Activated CD8-positive, alpha-beta T cell treated with anti-CD3 and anti-CD28 coated beads, Interleukin-2, amount 10 ng/mL, durations not matched to agents 7 days and 5 days (primary cell): ENCODE measurements at regions not wholly inside any gene's neighbourhood (a gene's known extent, or its start where the extent isn't known, plus 50 kb on each side); places are given as distances from the start of the nearest gene placed in this dataset.
"Not testable (repeated sequence)": the region's sequence is repeated elsewhere in the genome, so short reads cannot be mapped to it uniquely, and the experiment has no call there.

Experiments
- ATAC-seq: fragments of 150-1000 bp; cut with Tn5 transposase; one replicate; pipeline ENCODE4 v1.10.0; 2021; ENCODE audit warnings: moderate library complexity
- CTCF ChIA-PET: fragments of 350-600 bp; sonication (Branson Sonifier 250); formaldehyde crosslinking; loops from one replicate; lab custom pipeline; 2021; ENCODE audit warnings: antibody characterized with exemption; lab: Charles Lee
- POLR2A ChIA-PET: fragments of 350-600 bp; sonication (Branson Sonifier 250); formaldehyde crosslinking; loops from one replicate; lab custom pipeline; 2021; ENCODE audit warnings: antibody characterized with exemption; lab: Charles Lee
- DNase-seq: peaks from one replicate; pipeline ENCODE4 v3.0.0-alpha.2; 2020
- H3K27ac Mint-ChIP-seq: one replicate; pipeline ENCODE4 v1.8.0; 2021; ENCODE audit warnings: mild to moderate bottlenecking, mixed read lengths
- H3K27me3 Mint-ChIP-seq: one replicate; pipeline ENCODE4 v1.8.0; 2021; ENCODE audit warnings: low read depth, mixed read lengths
- H3K36me3 Mint-ChIP-seq: one replicate; pipeline ENCODE4 v1.8.0; 2021; ENCODE audit warnings: low read depth, mixed read lengths
- H3K4me1 Mint-ChIP-seq: one replicate; pipeline ENCODE4 v1.8.0; 2021; ENCODE audit warnings: low read depth, mixed read lengths
- H3K4me3 Mint-ChIP-seq: one replicate; pipeline ENCODE4 v1.8.0; 2021; ENCODE audit warnings: mild to moderate bottlenecking, mixed read lengths
- H3K9me3 Mint-ChIP-seq: one replicate; pipeline ENCODE4 v1.8.0; 2022; ENCODE audit warnings: mixed read lengths; ENCODE audit not compliant: insufficient read depth

- CTCF ChIA-PET = no interaction called here
- Mint-ChIP-seq H3K27ac (no peak overlapping the region), H3K36me3 (no peaks in the 10 kb centered on the region), H3K4me3 (no peak overlapping the region), H3K9me3 (no peaks in the 10 kb centered on the region), H3K27me3 (peaks cover under 1% of the 10 kb centered on the region), H3K4me1 (no peaks in the 10 kb centered on the region)
- POLR2A ChIA-PET = no interaction called here
- DNase-seq = no peak
- no peak for ATAC-seq
Measured at GRCh38 chr1:3995141-3995780, 95.2 kb upstream of the C1orf174 start.

GRCh38 chr1:3996846-3997705 lies 97.0 kb upstream of the C1orf174 start:
- no peak overlapping the region for H3K27ac Mint-ChIP-seq
- H3K27me3 Mint-ChIP-seq = no peaks in the 10 kb centered on the region
- CTCF ChIA-PET = no interaction called here
- H3K9me3 Mint-ChIP-seq = no peaks in the 10 kb centered on the region
- DNase-seq (no peak), ATAC-seq (no peak)
- no peaks in the 10 kb centered on the region for H3K4me1 Mint-ChIP-seq
- H3K36me3 Mint-ChIP-seq = no peaks in the 10 kb centered on the region
- H3K4me3 Mint-ChIP-seq = no peak overlapping the region
- POLR2A ChIA-PET = no interaction called here

- ChIA-PET POLR2A (no interaction called here), CTCF (no interaction called here)
- H3K4me1 Mint-ChIP-seq = no peaks in the 10 kb centered on the region
- H3K27ac Mint-ChIP-seq = no peak overlapping the region
- no peaks in the 10 kb centered on the region for H3K27me3 Mint-ChIP-seq
- no peak overlapping the region for H3K4me3 Mint-ChIP-seq
- H3K9me3 Mint-ChIP-seq = no peaks in the 10 kb centered on the region
- no peak for DNase-seq
- H3K36me3 Mint-ChIP-seq = no peaks in the 10 kb centered on the region
- ATAC-seq = no peak
Measured at GRCh38 chr1:3998086-3998485, 98.0 kb upstream of the C1orf174 start.

GRCh38 chr1:3999514-3999913 lies 99.4 kb upstream of the C1orf174 start:
- POLR2A ChIA-PET, H3K27ac Mint-ChIP-seq, H3K4me3 Mint-ChIP-seq, DNase-seq, H3K36me3 Mint-ChIP-seq, H3K9me3 Mint-ChIP-seq, H3K4me1 Mint-ChIP-seq, H3K27me3 Mint-ChIP-seq, ATAC-seq, CTCF ChIA-PET: not testable (repeated sequence)

GRCh38 chr1:3999941-4000735 lies 100.1 kb upstream of the C1orf174 start:
- POLR2A ChIA-PET = no interaction called here
- H3K36me3 Mint-ChIP-seq = no peaks in the 10 kb centered on the region
- H3K4me3 Mint-ChIP-seq = no peak overlapping the region
- H3K9me3 Mint-ChIP-seq = no peaks in the 10 kb centered on the region
- H3K27me3 Mint-ChIP-seq = no peaks in the 10 kb centered on the region
- ATAC-seq = no peak
- H3K27ac Mint-ChIP-seq = no peak overlapping the region
- DNase-seq = no peak
- no peaks in the 10 kb centered on the region for H3K4me1 Mint-ChIP-seq
- CTCF ChIA-PET = no interaction called here

- CTCF ChIA-PET = no interaction called here
- no peaks in the 10 kb centered on the region for H3K36me3 Mint-ChIP-seq
- H3K27ac Mint-ChIP-seq = no peak overlapping the region
- no peaks in the 10 kb centered on the region for H3K4me1 Mint-ChIP-seq
- POLR2A ChIA-PET = no interaction called here
- H3K27me3 Mint-ChIP-seq = no peaks in the 10 kb centered on the region
- H3K4me3 Mint-ChIP-seq = no peak overlapping the region
- no peak for DNase-seq
- H3K9me3 Mint-ChIP-seq = no peaks in the 10 kb centered on the region
- no peak for ATAC-seq
Measured at GRCh38 chr1:4000811-4001251, 100.8 kb upstream of the C1orf174 start.

GRCh38 chr1:4001461-4001860 lies 101.4 kb upstream of the C1orf174 start:
- no peak overlapping the region for H3K27ac Mint-ChIP-seq
- no peaks in the 10 kb centered on the region for H3K27me3 Mint-ChIP-seq
- no peaks in the 10 kb centered on the region for H3K36me3 Mint-ChIP-seq
- DNase-seq (no peak), ATAC-seq (no peak)
- no peak overlapping the region for H3K4me3 Mint-ChIP-seq
- CTCF ChIA-PET = no interaction called here
- no peaks in the 10 kb centered on the region for H3K9me3 Mint-ChIP-seq
- H3K4me1 Mint-ChIP-seq = no peaks in the 10 kb centered on the region
- POLR2A ChIA-PET = no interaction called here

- ChIA-PET POLR2A (no interaction called here), CTCF (no interaction called here)
- DNase-seq (no peak), ATAC-seq (no peak)
- no peak overlapping the region for H3K27ac Mint-ChIP-seq
- H3K9me3 Mint-ChIP-seq = no peaks in the 10 kb centered on the region
- no peaks in the 10 kb centered on the region for H3K4me1 Mint-ChIP-seq
- no peaks in the 10 kb centered on the region for H3K27me3 Mint-ChIP-seq
- H3K4me3 Mint-ChIP-seq = no peak overlapping the region
- H3K36me3 Mint-ChIP-seq = no peaks in the 10 kb centered on the region
Measured at GRCh38 chr1:4002061-4002521, 102.0 kb upstream of the C1orf174 start.

- H3K4me1 Mint-ChIP-seq = peaks cover 2% of the 10 kb centered on the region
- no peak overlapping the region for H3K27ac Mint-ChIP-seq
- no peaks in the 10 kb centered on the region for H3K27me3 Mint-ChIP-seq
- ChIA-PET POLR2A (no interaction called here), CTCF (no interaction called here)
- DNase-seq (no peak), ATAC-seq (no peak)
- H3K4me3 Mint-ChIP-seq = no peak overlapping the region
- H3K9me3 Mint-ChIP-seq = no peaks in the 10 kb centered on the region
- H3K36me3 Mint-ChIP-seq = no peaks in the 10 kb centered on the region
Measured at GRCh38 chr1:4002741-4003140, 102.7 kb upstream of the C1orf174 start.

GRCh38 chr1:4003846-4004505 lies 103.9 kb upstream of the C1orf174 start:
- POLR2A ChIA-PET = no interaction called here
- H3K4me3 Mint-ChIP-seq = no peak overlapping the region
- CTCF ChIA-PET = no interaction called here
- no peaks in the 10 kb centered on the region for H3K27me3 Mint-ChIP-seq
- no peaks in the 10 kb centered on the region for H3K36me3 Mint-ChIP-seq
- DNase-seq (no peak), ATAC-seq (no peak)
- peaks cover 2% of the 10 kb centered on the region for H3K4me1 Mint-ChIP-seq
- no peak overlapping the region for H3K27ac Mint-ChIP-seq
- H3K9me3 Mint-ChIP-seq = no peaks in the 10 kb centered on the region

- H3K9me3 Mint-ChIP-seq = no peaks in the 10 kb centered on the region
- no peak overlapping the region for H3K4me3 Mint-ChIP-seq
- H3K27ac Mint-ChIP-seq = no peak overlapping the region
- H3K36me3 Mint-ChIP-seq = no peaks in the 10 kb centered on the region
- CTCF ChIA-PET = no interaction called here
- POLR2A ChIA-PET = no interaction called here
- H3K27me3 Mint-ChIP-seq = no peaks in the 10 kb centered on the region
- H3K4me1 Mint-ChIP-seq = peaks cover 2% of the 10 kb centered on the region
- ATAC-seq = no peak
- DNase-seq = no peak
Measured at GRCh38 chr1:4004635-4005430, 104.8 kb upstream of the C1orf174 start.
